Ovary (tissue), 3 donors: ENCODE measurements at regions not wholly inside any gene's neighbourhood (a gene's known extent, or its start where the extent isn't known, plus 50 kb on each side); places are given as distances from the start of the nearest gene placed in this dataset.

Experiments
- CTCF ChIP-seq, 3 donors: fragments of 450-650 bp in 2 of 3; fragments of 200-600 bp in 1 of 3; IDR thresholded peaks; one replicate each; pipeline versions ENCODE4 v1.5.1 to v1.8.0; 2016 to 2022; ENCODE audit warnings: antibody characterized with exemption in 3 of 3, mild to moderate bottlenecking in 1 of 3
- POLR2A ChIP-seq: fragments of 450-650 bp; IDR thresholded peaks from one replicate; pipeline ENCODE4 v1.6.1; 2017; ENCODE audit warnings: antibody characterized with exemption, mild to moderate bottlenecking, moderate library complexity
- donor health status: DM: no; HTN: no; CAD: no.

GRCh38 chr9:131794393-131794792, 54.5 kb upstream of the RAPGEF1 start:
- TF ChIP-seq CTCF (IDR thresholded peaks at IDR 0.05) = no peak
- TF ChIP-seq POLR2A = no peak
